IMR-90 (cell line): ENCODE measurements at regions not wholly inside any gene's neighbourhood (a gene's known extent, or its start where the extent isn't known, plus 50 kb on each side); places are given as distances from the start of the nearest gene placed in this dataset.

Experiments
- BHLHE40 ChIP-seq: fragments of 150-350 bp; IDR thresholded peaks from 2 replicates; pipeline ENCODE4 v1.6.1; 2016; ENCODE audit warnings: mild to moderate bottlenecking, low read depth, low read length
- CEBPB ChIP-seq: IDR thresholded peaks from 2 replicates; pipeline ENCODE4 v1.6.1; 2012; ENCODE audit warnings: low read depth, low read length, improper control_type of control experiment
- FOS ChIP-seq: fragments of 150-350 bp; IDR thresholded peaks from 2 replicates; pipeline ENCODE4 v1.6.1; 2016; ENCODE audit warnings: low read depth, low read length
- MAFK ChIP-seq: IDR thresholded peaks from 2 replicates; pipeline ENCODE4 v1.6.1; 2012; ENCODE audit warnings: low read depth, low read length, improper control_type of control experiment
- MAZ ChIP-seq: IDR thresholded peaks from 2 replicates; pipeline ENCODE4 v1.6.1; 2012; ENCODE audit warnings: low read depth, mild to moderate bottlenecking, low read length, improper control_type of control experiment, moderate library complexity, borderline replicate concordance
- MXI1 ChIP-seq: IDR thresholded peaks from 2 replicates; pipeline ENCODE4 v1.6.1; 2012; ENCODE audit warnings: low read depth, mild to moderate bottlenecking, low read length, moderate library complexity, borderline replicate concordance
- POLR2A ChIP-seq: IDR thresholded peaks from 2 replicates; pipeline ENCODE4 v1.6.1; 2012; ENCODE audit warnings: mild to moderate bottlenecking, low read depth, low read length
- RAD21 ChIP-seq: IDR thresholded peaks from 2 replicates; pipeline ENCODE4 v1.6.1; 2012; ENCODE audit warnings: low read length, improper control_type of control experiment
- RFX5 ChIP-seq: IDR thresholded peaks from 2 replicates; pipeline ENCODE4 v1.8.0; 2012; ENCODE audit warnings: low read depth, mild to moderate bottlenecking, low read length, moderate library complexity
- SMC3 ChIP-seq: fragments of 150-350 bp; IDR thresholded peaks from 2 replicates; pipeline ENCODE4 v1.6.1; 2016; ENCODE audit warnings: low read depth, mild to moderate bottlenecking, antibody characterized with exemption, low read length, moderate library complexity
- TF ChIP-seq, protein P1 (sequence below): conservative IDR thresholded peaks from 2 replicates; pipeline ENCODE4 v1.5.1; 2012; ENCODE audit warnings: mild to moderate bottlenecking, low read depth, low read length, improper control_type of control experiment
- TF ChIP-seq, protein P2 (sequence below): fragments of 150-350 bp; IDR thresholded peaks from 2 replicates; pipeline ENCODE4 v1.6.1; 2016; ENCODE audit warnings: low read depth, mild to moderate bottlenecking, low read length, moderate library complexity, borderline replicate concordance
- TF ChIP-seq, protein P3 (sequence below): fragments of 150-350 bp; IDR thresholded peaks from 2 replicates; pipeline ENCODE4 v1.6.1; 2017; ENCODE audit warnings: mild to moderate bottlenecking, antibody characterized with exemption, low read length, low read depth

DNA sequence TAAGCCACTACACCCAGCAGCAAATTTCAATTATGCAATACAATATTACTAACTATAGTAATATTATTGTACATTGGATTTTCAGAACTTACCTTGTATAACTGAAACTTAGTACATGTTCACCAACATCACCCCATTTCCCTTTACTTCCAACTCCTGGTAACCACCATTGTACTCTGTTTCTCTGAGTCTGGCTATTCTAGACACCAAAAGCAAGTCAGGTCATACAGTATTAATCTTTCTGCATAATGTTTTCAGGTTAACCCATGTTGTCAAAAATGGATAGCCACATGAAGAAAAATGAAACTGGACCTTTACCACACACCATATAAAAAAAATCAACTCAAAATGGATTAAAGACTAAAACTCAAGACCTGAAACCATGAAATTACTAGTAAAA, 558.2 kb downstream of the MMUT start:
- TF ChIP-seq, protein P1, sequence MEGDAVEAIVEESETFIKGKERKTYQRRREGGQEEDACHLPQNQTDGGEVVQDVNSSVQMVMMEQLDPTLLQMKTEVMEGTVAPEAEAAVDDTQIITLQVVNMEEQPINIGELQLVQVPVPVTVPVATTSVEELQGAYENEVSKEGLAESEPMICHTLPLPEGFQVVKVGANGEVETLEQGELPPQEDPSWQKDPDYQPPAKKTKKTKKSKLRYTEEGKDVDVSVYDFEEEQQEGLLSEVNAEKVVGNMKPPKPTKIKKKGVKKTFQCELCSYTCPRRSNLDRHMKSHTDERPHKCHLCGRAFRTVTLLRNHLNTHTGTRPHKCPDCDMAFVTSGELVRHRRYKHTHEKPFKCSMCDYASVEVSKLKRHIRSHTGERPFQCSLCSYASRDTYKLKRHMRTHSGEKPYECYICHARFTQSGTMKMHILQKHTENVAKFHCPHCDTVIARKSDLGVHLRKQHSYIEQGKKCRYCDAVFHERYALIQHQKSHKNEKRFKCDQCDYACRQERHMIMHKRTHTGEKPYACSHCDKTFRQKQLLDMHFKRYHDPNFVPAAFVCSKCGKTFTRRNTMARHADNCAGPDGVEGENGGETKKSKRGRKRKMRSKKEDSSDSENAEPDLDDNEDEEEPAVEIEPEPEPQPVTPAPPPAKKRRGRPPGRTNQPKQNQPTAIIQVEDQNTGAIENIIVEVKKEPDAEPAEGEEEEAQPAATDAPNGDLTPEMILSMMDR, result no peak
- TF ChIP-seq POLR2A (no peak), MAZ (no peak), RFX5 (no peak), SMC3 (no peak), FOS (no peak), BHLHE40 (no peak), RAD21 (no peak), CEBPB (no peak), MXI1 (no peak), MAFK (no peak)
- TF ChIP-seq, protein P2, sequence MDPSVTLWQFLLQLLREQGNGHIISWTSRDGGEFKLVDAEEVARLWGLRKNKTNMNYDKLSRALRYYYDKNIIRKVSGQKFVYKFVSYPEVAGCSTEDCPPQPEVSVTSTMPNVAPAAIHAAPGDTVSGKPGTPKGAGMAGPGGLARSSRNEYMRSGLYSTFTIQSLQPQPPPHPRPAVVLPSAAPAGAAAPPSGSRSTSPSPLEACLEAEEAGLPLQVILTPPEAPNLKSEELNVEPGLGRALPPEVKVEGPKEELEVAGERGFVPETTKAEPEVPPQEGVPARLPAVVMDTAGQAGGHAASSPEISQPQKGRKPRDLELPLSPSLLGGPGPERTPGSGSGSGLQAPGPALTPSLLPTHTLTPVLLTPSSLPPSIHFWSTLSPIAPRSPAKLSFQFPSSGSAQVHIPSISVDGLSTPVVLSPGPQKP, result no peak
- TF ChIP-seq, protein P3, sequence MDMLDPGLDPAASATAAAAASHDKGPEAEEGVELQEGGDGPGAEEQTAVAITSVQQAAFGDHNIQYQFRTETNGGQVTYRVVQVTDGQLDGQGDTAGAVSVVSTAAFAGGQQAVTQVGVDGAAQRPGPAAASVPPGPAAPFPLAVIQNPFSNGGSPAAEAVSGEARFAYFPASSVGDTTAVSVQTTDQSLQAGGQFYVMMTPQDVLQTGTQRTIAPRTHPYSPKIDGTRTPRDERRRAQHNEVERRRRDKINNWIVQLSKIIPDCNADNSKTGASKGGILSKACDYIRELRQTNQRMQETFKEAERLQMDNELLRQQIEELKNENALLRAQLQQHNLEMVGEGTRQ, result no peak
